22Rv1 (cell line): ENCODE measurements at regions not wholly inside any gene's neighbourhood (a gene's known extent, or its start where the extent isn't known, plus 50 kb on each side); places are given as distances from the start of the nearest gene placed in this dataset.

Experiments
- H3K27ac ChIP-seq: fragments of 450-650 bp; 2 replicates; pipeline ENCODE4 v1.5.1; 2017
- CTCF ChIP-seq: fragments of 450-650 bp; IDR thresholded peaks from 2 replicates; pipeline ENCODE4 v1.5.1; 2017; ENCODE audit warnings: mild to moderate bottlenecking
- ZFX ChIP-seq: fragments of 450-650 bp; IDR thresholded peaks from 2 replicates; pipeline ENCODE4 v1.6.1; 2017; ENCODE audit warnings: antibody characterized with exemption, borderline replicate concordance

- TF ChIP-seq ZFX = no peak
- no peak for TF ChIP-seq CTCF
- H3K27ac ChIP-seq = no peak overlapping the region
Observed at GRCh38 chr1:4047666-4048065, 147.6 kb upstream of the C1orf174 start.

GRCh38 chr1:4048076-4048475 is 148.0 kb upstream of the C1orf174 start:
- TF ChIP-seq ZFX (no peak), CTCF (no peak)
- H3K27ac ChIP-seq = no peak overlapping the region

- no peak overlapping the region for H3K27ac ChIP-seq
- TF ChIP-seq CTCF (no peak), ZFX (no peak)
Observed at GRCh38 chr1:4048921-4049320, 148.8 kb upstream of the C1orf174 start.

GRCh38 chr1:4050998-4051397 is 150.9 kb upstream of the C1orf174 start:
- H3K27ac ChIP-seq = no peak overlapping the region
- no peak for TF ChIP-seq ZFX
- TF ChIP-seq CTCF = no peak

- H3K27ac ChIP-seq = no peak overlapping the region
- no peak for TF ChIP-seq CTCF
- no peak for TF ChIP-seq ZFX
Observed at GRCh38 chr1:4052657-4053056, 152.6 kb upstream of the C1orf174 start.

- H3K27ac ChIP-seq = no peak overlapping the region
- TF ChIP-seq CTCF (no peak), ZFX (no peak)
Observed at GRCh38 chr1:4053160-4053748, 153.2 kb upstream of the C1orf174 start.

- TF ChIP-seq ZFX = no peak
- no peak for TF ChIP-seq CTCF
- H3K27ac ChIP-seq = no peak overlapping the region
Observed at GRCh38 chr1:4053774-4054173, 153.7 kb upstream of the C1orf174 start.
